ENCODE measurements at regions not wholly inside any gene's neighbourhood (a gene's known extent, or its start where the extent isn't known, plus 50 kb on each side); places are given as distances from the start of the nearest gene placed in this dataset.

- Histone ChIP-seq H3K27me3 (ENCODE audit: insufficient read depth, low read length) (no peaks in the 10 kb centered on the region), H3K36me3 (ENCODE audit: insufficient read depth, low read length) (no peaks in the 10 kb centered on the region), H3K4me1 (ENCODE audit: insufficient read depth, low read length) (peaks cover 17% of the 10 kb centered on the region), H2AFZ (ENCODE audit: low read length) (peak overlapping the region; percentile 38), H3K79me2 (ENCODE audit: insufficient read depth, low read length) (no peaks in the 10 kb centered on the region), H3K4me3 (ENCODE audit: insufficient read depth, low read length) (peak overlapping the region; percentile 52), H3K4me2 (ENCODE audit: insufficient read depth, low read length) (peak overlapping the region; percentile 79), H3K9me3 (ENCODE audit: low read depth, low read length) (no peaks in the 10 kb centered on the region), H3K27ac (ENCODE audit: low read depth, low read length) (peak overlapping the region; percentile 90), H4K20me1 (ENCODE audit: insufficient read depth, low read length) (no peaks in the 10 kb centered on the region)
- DNase-seq (ENCODE audit: insufficient read length, low spot score, missing footprints) = peak; percentile 77
- no peak for TF ChIP-seq CTCF (IDR thresholded peaks at IDR 0.05; ENCODE audit: extremely low read depth, low read depth, low read length)
Observed at GRCh38 chr2:234377761-234378391, 119.0 kb downstream of the ARL4C start.

GRCh38 chr2:234376229-234376628 is 120.7 kb downstream of the ARL4C start:
- H3K4me2 ChIP-seq (ENCODE audit: insufficient read depth, low read length) = no peak overlapping the region
- H3K27me3 ChIP-seq (ENCODE audit: insufficient read depth, low read length) = no peaks in the 10 kb centered on the region
- no peak overlapping the region for H3K4me3 ChIP-seq (ENCODE audit: insufficient read depth, low read length)
- H3K4me1 ChIP-seq (ENCODE audit: insufficient read depth, low read length) = peaks cover 17% of the 10 kb centered on the region
- no peaks in the 10 kb centered on the region for H3K9me3 ChIP-seq (ENCODE audit: low read depth, low read length)
- no peaks in the 10 kb centered on the region for H3K79me2 ChIP-seq (ENCODE audit: insufficient read depth, low read length)
- TF ChIP-seq CTCF (IDR thresholded peaks at IDR 0.05; ENCODE audit: extremely low read depth, low read depth, low read length) = no peak
- H2AFZ ChIP-seq (ENCODE audit: low read length) = no peak overlapping the region
- DNase-seq (ENCODE audit: insufficient read length, low spot score, missing footprints) = no peak
- H3K27ac ChIP-seq (ENCODE audit: low read depth, low read length) = no peak overlapping the region
- H4K20me1 ChIP-seq (ENCODE audit: insufficient read depth, low read length) = no peaks in the 10 kb centered on the region
- no peaks in the 10 kb centered on the region for H3K36me3 ChIP-seq (ENCODE audit: insufficient read depth, low read length)

- Histone ChIP-seq H3K27ac (ENCODE audit: low read depth, low read length) (no peak overlapping the region), H3K36me3 (ENCODE audit: insufficient read depth, low read length) (no peaks in the 10 kb centered on the region), H3K4me2 (ENCODE audit: insufficient read depth, low read length) (no peak overlapping the region), H3K9me3 (ENCODE audit: low read depth, low read length) (no peaks in the 10 kb centered on the region), H4K20me1 (ENCODE audit: insufficient read depth, low read length) (no peaks in the 10 kb centered on the region), H2AFZ (ENCODE audit: low read length) (no peak overlapping the region), H3K4me1 (ENCODE audit: insufficient read depth, low read length) (peaks cover 17% of the 10 kb centered on the region), H3K79me2 (ENCODE audit: insufficient read depth, low read length) (no peaks in the 10 kb centered on the region), H3K27me3 (ENCODE audit: insufficient read depth, low read length) (no peaks in the 10 kb centered on the region), H3K4me3 (ENCODE audit: insufficient read depth, low read length) (no peak overlapping the region)
- no peak for DNase-seq (ENCODE audit: insufficient read length, low spot score, missing footprints)
- TF ChIP-seq CTCF (IDR thresholded peaks at IDR 0.05; ENCODE audit: extremely low read depth, low read depth, low read length) = no peak
Observed at GRCh38 chr2:234375176-234375880, 121.6 kb downstream of the ARL4C start.

GRCh38 chr2:234374736-234375135 is 122.1 kb downstream of the ARL4C start:
- no peaks in the 10 kb centered on the region for H3K36me3 ChIP-seq (ENCODE audit: insufficient read depth, low read length)

More at GRCh38 chr2:234374736-234375135, 122.1 kb downstream of the ARL4C start:
- H4K20me1 ChIP-seq (ENCODE audit: insufficient read depth, low read length) = no peaks in the 10 kb centered on the region
- DNase-seq (ENCODE audit: insufficient read length, low spot score, missing footprints) = no peak
- no peak overlapping the region for H3K4me3 ChIP-seq (ENCODE audit: insufficient read depth, low read length)
- no peak overlapping the region for H3K27ac ChIP-seq (ENCODE audit: low read depth, low read length)
- H3K9me3 ChIP-seq (ENCODE audit: low read depth, low read length) = no peaks in the 10 kb centered on the region
- H3K4me2 ChIP-seq (ENCODE audit: insufficient read depth, low read length) = no peak overlapping the region
- no peaks in the 10 kb centered on the region for H3K27me3 ChIP-seq (ENCODE audit: insufficient read depth, low read length)
- no peak for TF ChIP-seq CTCF (IDR thresholded peaks at IDR 0.05; ENCODE audit: extremely low read depth, low read depth, low read length)
- peaks cover 17% of the 10 kb centered on the region for H3K4me1 ChIP-seq (ENCODE audit: insufficient read depth, low read length)
- H3K79me2 ChIP-seq (ENCODE audit: insufficient read depth, low read length) = no peaks in the 10 kb centered on the region
- H2AFZ ChIP-seq (ENCODE audit: low read length) = no peak overlapping the region
